ENCODE measurements at regions not wholly inside any gene's neighbourhood (a gene's known extent, or its start where the extent isn't known, plus 50 kb on each side); places are given as distances from the start of the nearest gene placed in this dataset.

DNA sequence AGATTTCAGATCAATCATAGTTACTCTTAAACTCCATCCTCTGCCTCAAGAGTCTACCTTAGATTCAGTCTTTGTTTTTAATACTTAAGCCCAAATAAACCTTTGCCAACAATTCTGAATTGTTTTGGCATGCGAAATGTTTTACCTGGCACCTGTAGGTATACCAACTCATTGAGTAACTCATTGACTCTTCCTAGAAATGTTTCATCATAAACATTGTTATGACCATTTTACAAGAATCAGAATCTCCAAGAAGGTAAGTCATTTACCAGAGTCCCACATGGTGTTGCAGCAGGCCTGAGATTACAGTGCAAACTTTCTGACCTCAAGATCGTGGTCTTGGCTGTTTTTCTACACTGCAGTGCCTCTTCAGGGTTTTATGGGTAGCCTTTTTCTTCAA, 750.4 kb downstream of the BRINP1 start:
- Histone ChIP-seq H3F3A (ENCODE audit: insufficient read depth, low read length, poor library complexity, severe bottlenecking) (no peaks in the 10 kb centered on the region), H3K9ac (ENCODE audit: low read length) (no peak overlapping the region), H3K27ac (ENCODE audit: low read length) (no peak overlapping the region), H3K79me2 (replicated peaks; ENCODE audit: insufficient read depth, low read length) (no peaks in the 10 kb centered on the region), H3K4me3 (ENCODE audit: low read length) (no peak overlapping the region), H4K20me1 (ENCODE audit: insufficient read depth) (no peaks in the 10 kb centered on the region), H3K27me3 (ENCODE audit: insufficient read depth, low read depth, low read length) (no peaks in the 10 kb centered on the region), H3K36me3 (ENCODE audit: insufficient read depth, low read length) (no peaks in the 10 kb centered on the region), H3K9me3 (ENCODE audit: low read length) (no peaks in the 10 kb centered on the region), H3K9me2 (ENCODE audit: insufficient read depth, low read length) (no peaks in the 10 kb centered on the region), H3K4me2 (ENCODE audit: low read length) (no peak overlapping the region), H2AFZ (ENCODE audit: low read depth, low read length) (no peak overlapping the region)
- TF ChIP-seq POLR2AphosphoS5 (IDR thresholded peaks at IDR 0.05): no peak
- TF ChIP-seq, protein P1, sequence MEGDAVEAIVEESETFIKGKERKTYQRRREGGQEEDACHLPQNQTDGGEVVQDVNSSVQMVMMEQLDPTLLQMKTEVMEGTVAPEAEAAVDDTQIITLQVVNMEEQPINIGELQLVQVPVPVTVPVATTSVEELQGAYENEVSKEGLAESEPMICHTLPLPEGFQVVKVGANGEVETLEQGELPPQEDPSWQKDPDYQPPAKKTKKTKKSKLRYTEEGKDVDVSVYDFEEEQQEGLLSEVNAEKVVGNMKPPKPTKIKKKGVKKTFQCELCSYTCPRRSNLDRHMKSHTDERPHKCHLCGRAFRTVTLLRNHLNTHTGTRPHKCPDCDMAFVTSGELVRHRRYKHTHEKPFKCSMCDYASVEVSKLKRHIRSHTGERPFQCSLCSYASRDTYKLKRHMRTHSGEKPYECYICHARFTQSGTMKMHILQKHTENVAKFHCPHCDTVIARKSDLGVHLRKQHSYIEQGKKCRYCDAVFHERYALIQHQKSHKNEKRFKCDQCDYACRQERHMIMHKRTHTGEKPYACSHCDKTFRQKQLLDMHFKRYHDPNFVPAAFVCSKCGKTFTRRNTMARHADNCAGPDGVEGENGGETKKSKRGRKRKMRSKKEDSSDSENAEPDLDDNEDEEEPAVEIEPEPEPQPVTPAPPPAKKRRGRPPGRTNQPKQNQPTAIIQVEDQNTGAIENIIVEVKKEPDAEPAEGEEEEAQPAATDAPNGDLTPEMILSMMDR (IDR thresholded peaks at IDR 0.05; ENCODE audit: poor library complexity, severe bottlenecking): no peak
- no peak for TF ChIP-seq EZH2 (IDR thresholded peaks at IDR 0.05; ENCODE audit: borderline replicate concordance, insufficient read depth, low read length, poor library complexity, severe bottlenecking)
- no peak for TF ChIP-seq SMC3 (conservative IDR thresholded peaks at IDR 0.05; ENCODE audit: poor library complexity)
- TF ChIP-seq MXI1 (conservative IDR thresholded peaks at IDR 0.05; ENCODE audit: poor library complexity, severe bottlenecking): no peak

DNA sequence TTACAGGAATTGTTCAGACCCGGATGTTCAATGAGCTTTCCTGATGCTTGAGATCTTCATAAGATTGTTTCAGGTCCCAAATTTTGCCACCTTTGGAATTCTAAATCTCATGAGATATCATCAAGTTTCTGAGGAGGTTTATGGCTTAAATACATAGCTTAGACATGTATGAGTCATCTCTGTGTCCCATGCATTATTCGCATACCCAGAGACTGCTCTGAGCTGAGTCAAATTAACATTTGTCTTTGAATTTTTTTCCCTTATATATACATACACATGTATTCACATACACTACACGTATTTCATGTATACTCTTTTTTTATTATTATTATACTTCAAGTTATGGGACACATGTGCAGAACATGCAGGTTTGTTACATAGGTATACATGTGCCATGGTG, 744.6 kb downstream of the BRINP1 start:
- H3K9ac ChIP-seq (ENCODE audit: low read length): no peak overlapping the region
- no peak overlapping the region for H3K4me2 ChIP-seq (ENCODE audit: low read length)
- H3F3A ChIP-seq (ENCODE audit: insufficient read depth, low read length, poor library complexity, severe bottlenecking): no peaks in the 10 kb centered on the region
- H3K9me2 ChIP-seq (ENCODE audit: insufficient read depth, low read length): no peaks in the 10 kb centered on the region
- no peaks in the 10 kb centered on the region for H3K36me3 ChIP-seq (ENCODE audit: insufficient read depth, low read length)
- no peak overlapping the region for H3K4me3 ChIP-seq (ENCODE audit: low read length)
- no peak overlapping the region for H2AFZ ChIP-seq (ENCODE audit: low read depth, low read length)
- TF ChIP-seq, protein P2, sequence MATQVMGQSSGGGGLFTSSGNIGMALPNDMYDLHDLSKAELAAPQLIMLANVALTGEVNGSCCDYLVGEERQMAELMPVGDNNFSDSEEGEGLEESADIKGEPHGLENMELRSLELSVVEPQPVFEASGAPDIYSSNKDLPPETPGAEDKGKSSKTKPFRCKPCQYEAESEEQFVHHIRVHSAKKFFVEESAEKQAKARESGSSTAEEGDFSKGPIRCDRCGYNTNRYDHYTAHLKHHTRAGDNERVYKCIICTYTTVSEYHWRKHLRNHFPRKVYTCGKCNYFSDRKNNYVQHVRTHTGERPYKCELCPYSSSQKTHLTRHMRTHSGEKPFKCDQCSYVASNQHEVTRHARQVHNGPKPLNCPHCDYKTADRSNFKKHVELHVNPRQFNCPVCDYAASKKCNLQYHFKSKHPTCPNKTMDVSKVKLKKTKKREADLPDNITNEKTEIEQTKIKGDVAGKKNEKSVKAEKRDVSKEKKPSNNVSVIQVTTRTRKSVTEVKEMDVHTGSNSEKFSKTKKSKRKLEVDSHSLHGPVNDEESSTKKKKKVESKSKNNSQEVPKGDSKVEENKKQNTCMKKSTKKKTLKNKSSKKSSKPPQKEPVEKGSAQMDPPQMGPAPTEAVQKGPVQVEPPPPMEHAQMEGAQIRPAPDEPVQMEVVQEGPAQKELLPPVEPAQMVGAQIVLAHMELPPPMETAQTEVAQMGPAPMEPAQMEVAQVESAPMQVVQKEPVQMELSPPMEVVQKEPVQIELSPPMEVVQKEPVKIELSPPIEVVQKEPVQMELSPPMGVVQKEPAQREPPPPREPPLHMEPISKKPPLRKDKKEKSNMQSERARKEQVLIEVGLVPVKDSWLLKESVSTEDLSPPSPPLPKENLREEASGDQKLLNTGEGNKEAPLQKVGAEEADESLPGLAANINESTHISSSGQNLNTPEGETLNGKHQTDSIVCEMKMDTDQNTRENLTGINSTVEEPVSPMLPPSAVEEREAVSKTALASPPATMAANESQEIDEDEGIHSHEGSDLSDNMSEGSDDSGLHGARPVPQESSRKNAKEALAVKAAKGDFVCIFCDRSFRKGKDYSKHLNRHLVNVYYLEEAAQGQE (IDR thresholded peaks at IDR 0.05; ENCODE audit: borderline replicate concordance): no peak
- TF ChIP-seq EP300 (conservative IDR thresholded peaks at IDR 0.05; ENCODE audit: poor library complexity, severe bottlenecking): no peak
- TF ChIP-seq EZH2 (IDR thresholded peaks at IDR 0.05; ENCODE audit: borderline replicate concordance, insufficient read depth, low read length, poor library complexity, severe bottlenecking): no peak
- no peak for TF ChIP-seq POLR2AphosphoS5 (IDR thresholded peaks at IDR 0.05)
- TF ChIP-seq MXI1 (conservative IDR thresholded peaks at IDR 0.05; ENCODE audit: poor library complexity, severe bottlenecking): no peak
- TF ChIP-seq, protein P1 (IDR thresholded peaks at IDR 0.05; ENCODE audit: poor library complexity, severe bottlenecking): no peak
- no peak for TF ChIP-seq SMC3 (conservative IDR thresholded peaks at IDR 0.05; ENCODE audit: poor library complexity)
- TF ChIP-seq TAF1 (IDR thresholded peaks at IDR 0.05; ENCODE audit: low read depth): no peak
- no peak for TF ChIP-seq RAD21 (conservative IDR thresholded peaks at IDR 0.05)
- H3K27me3 ChIP-seq (ENCODE audit: insufficient read depth, low read depth, low read length): no peaks in the 10 kb centered on the region
- H3K27ac ChIP-seq (ENCODE audit: low read length): no peak overlapping the region
- no peaks in the 10 kb centered on the region for H3K79me2 ChIP-seq (replicated peaks; ENCODE audit: insufficient read depth, low read length)
- H3K9me3 ChIP-seq (ENCODE audit: low read length): no peaks in the 10 kb centered on the region
- H4K20me1 ChIP-seq (ENCODE audit: insufficient read depth): no peaks in the 10 kb centered on the region

Data from neural cell (in vitro differentiated cells).